HepG2 (cell line): ENCODE measurements at regions not wholly inside any gene's neighbourhood (a gene's known extent, or its start where the extent isn't known, plus 50 kb on each side); places are given as distances from the start of the nearest gene placed in this dataset.

Source experiments
- TF ChIP-seq, protein P1 (sequence below): sonication (generic); formaldehyde crosslinking; IDR thresholded peaks from 2 replicates; pipeline ENCODE4 v1.4.0; 2020; ENCODE audit warnings: missing genetic modification reagents, borderline replicate concordance
- TF ChIP-seq, protein P2 (sequence below), 2 experiments: sonication (generic) in 1 of 2; formaldehyde crosslinking in 1 of 2; IDR thresholded peaks; 2 replicates each; pipeline versions ENCODE4 v1.4.0 to v1.6.1; 2016 to 2020; ENCODE audit warnings: borderline replicate concordance in 1 of 2, low read depth in 1 of 2, mild to moderate bottlenecking in 1 of 2, missing genetic modification reagents in 1 of 2
- TF ChIP-seq, protein P3 (sequence below): sonication (generic); formaldehyde crosslinking; IDR thresholded peaks from 2 replicates; pipeline ENCODE4 v1.5.0; 2020; ENCODE audit warnings: mild to moderate bottlenecking, missing genetic modification reagents
- TF ChIP-seq, protein P4 (sequence below): sonication (generic); formaldehyde crosslinking; IDR thresholded peaks from 2 replicates; pipeline ENCODE4 v1.8.1; 2023; ENCODE audit warnings: mild to moderate bottlenecking, missing genetic modification reagents, borderline replicate concordance
- TF ChIP-seq, protein P5 (sequence below): IDR thresholded peaks from 2 replicates; pipeline ENCODE4 v1.6.1; 2016; ENCODE audit warnings: low read depth, control low read depth

DNA sequence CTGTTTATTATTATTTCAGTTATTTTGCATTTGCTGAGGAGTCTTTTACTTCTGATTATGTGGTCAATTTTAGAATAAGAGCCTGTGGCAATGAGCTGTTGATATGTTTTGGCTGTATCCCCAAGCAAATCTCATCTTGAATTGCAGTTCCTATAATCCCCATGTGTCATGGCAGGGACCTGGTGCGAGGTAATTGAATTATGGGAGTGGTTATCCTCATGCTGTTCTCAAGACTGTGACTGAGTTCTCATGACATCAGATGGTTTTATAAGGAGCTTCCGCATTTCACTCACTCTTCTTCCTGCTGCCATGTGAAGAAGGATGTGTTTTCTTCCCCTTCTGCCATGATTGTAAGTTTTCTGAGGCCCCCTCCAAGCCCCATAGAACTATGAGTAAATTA lies 114.9 kb upstream of the SLCO6A1 start (continued):
- TF ChIP-seq, protein P1, sequence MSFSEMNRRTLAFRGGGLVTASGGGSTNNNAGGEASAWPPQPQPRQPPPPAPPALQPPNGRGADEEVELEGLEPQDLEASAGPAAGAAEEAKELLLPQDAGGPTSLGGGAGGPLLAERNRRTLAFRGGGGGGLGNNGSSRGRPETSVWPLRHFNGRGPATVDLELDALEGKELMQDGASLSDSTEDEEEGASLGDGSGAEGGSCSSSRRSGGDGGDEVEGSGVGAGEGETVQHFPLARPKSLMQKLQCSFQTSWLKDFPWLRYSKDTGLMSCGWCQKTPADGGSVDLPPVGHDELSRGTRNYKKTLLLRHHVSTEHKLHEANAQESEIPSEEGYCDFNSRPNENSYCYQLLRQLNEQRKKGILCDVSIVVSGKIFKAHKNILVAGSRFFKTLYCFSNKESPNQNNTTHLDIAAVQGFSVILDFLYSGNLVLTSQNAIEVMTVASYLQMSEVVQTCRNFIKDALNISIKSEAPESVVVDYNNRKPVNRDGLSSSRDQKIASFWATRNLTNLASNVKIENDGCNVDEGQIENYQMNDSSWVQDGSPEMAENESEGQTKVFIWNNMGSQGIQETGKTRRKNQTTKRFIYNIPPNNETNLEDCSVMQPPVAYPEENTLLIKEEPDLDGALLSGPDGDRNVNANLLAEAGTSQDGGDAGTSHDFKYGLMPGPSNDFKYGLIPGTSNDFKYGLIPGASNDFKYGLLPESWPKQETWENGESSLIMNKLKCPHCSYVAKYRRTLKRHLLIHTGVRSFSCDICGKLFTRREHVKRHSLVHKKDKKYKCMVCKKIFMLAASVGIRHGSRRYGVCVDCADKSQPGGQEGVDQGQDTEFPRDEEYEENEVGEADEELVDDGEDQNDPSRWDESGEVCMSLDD (CRISPR knock-in tag) = no peak
- TF ChIP-seq, protein P2, sequence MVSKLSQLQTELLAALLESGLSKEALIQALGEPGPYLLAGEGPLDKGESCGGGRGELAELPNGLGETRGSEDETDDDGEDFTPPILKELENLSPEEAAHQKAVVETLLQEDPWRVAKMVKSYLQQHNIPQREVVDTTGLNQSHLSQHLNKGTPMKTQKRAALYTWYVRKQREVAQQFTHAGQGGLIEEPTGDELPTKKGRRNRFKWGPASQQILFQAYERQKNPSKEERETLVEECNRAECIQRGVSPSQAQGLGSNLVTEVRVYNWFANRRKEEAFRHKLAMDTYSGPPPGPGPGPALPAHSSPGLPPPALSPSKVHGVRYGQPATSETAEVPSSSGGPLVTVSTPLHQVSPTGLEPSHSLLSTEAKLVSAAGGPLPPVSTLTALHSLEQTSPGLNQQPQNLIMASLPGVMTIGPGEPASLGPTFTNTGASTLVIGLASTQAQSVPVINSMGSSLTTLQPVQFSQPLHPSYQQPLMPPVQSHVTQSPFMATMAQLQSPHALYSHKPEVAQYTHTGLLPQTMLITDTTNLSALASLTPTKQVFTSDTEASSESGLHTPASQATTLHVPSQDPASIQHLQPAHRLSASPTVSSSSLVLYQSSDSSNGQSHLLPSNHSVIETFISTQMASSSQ (IDR thresholded peaks at IDR 0.05; ENCODE audit: low read depth) = no peak
- TF ChIP-seq, protein P2 (CRISPR knock-in tag; IDR thresholded peaks at IDR 0.05; ENCODE audit: borderline replicate concordance) = no peak
- TF ChIP-seq, protein P3, sequence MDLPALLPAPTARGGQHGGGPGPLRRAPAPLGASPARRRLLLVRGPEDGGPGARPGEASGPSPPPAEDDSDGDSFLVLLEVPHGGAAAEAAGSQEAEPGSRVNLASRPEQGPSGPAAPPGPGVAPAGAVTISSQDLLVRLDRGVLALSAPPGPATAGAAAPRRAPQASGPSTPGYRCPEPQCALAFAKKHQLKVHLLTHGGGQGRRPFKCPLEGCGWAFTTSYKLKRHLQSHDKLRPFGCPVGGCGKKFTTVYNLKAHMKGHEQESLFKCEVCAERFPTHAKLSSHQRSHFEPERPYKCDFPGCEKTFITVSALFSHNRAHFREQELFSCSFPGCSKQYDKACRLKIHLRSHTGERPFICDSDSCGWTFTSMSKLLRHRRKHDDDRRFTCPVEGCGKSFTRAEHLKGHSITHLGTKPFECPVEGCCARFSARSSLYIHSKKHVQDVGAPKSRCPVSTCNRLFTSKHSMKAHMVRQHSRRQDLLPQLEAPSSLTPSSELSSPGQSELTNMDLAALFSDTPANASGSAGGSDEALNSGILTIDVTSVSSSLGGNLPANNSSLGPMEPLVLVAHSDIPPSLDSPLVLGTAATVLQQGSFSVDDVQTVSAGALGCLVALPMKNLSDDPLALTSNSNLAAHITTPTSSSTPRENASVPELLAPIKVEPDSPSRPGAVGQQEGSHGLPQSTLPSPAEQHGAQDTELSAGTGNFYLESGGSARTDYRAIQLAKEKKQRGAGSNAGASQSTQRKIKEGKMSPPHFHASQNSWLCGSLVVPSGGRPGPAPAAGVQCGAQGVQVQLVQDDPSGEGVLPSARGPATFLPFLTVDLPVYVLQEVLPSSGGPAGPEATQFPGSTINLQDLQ (CRISPR knock-in tag) = no peak
- TF ChIP-seq, protein P4, sequence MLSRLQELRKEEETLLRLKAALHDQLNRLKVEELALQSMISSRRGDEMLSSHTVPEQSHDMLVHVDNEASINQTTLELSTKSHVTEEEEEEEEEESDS (CRISPR knock-in tag) = no peak
- TF ChIP-seq, protein P5, sequence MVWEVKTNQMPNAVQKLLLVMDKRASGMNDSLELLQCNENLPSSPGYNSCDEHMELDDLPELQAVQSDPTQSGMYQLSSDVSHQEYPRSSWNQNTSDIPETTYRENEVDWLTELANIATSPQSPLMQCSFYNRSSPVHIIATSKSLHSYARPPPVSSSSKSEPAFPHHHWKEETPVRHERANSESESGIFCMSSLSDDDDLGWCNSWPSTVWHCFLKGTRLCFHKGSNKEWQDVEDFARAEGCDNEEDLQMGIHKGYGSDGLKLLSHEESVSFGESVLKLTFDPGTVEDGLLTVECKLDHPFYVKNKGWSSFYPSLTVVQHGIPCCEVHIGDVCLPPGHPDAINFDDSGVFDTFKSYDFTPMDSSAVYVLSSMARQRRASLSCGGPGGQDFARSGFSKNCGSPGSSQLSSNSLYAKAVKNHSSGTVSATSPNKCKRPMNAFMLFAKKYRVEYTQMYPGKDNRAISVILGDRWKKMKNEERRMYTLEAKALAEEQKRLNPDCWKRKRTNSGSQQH (CRISPR knock-in tag) = no peak
- TF ChIP-seq, all 625 proteins: peak for 0
